Neural progenitor cell (in vitro differentiated cells): ENCODE measurements at regions not wholly inside any gene's neighbourhood (a gene's known extent, or its start where the extent isn't known, plus 50 kb on each side); places are given as distances from the start of the nearest gene placed in this dataset.

ENCODE experiments used
- DNase-seq: peaks from one replicate; pipeline ENCODE4 v3.0.0-alpha.2; 2016; ENCODE audit warnings: low spot score
- H2AFZ ChIP-seq: fragments of 200-600 bp; sonication (generic); replicated peaks from 2 replicates; pipeline ENCODE4 v1.6.1; 2016; ENCODE audit warnings: antibody characterized with exemption
- H3F3A ChIP-seq: fragments of 200-600 bp; sonication (generic); 2 replicates; pipeline ENCODE4 v1.6.1; 2016; ENCODE audit warnings: antibody characterized with exemption, low read depth
- H3K27ac ChIP-seq: fragments of 200-600 bp; sonication (generic); 2 replicates; pipeline ENCODE4 v1.5.1; 2016; ENCODE audit warnings: mild to moderate bottlenecking
- H3K27me3 ChIP-seq: fragments of 200-600 bp; sonication (generic); 2 replicates; pipeline ENCODE4 v1.6.1; 2016; ENCODE audit warnings: mild to moderate bottlenecking, moderate library complexity
- H3K36me3 ChIP-seq: fragments of 200-600 bp; sonication (generic); 2 replicates; pipeline ENCODE4 v1.5.1; 2016
- H3K4me1 ChIP-seq: fragments of 200-600 bp; sonication (generic); 2 replicates; pipeline ENCODE4 v1.6.1; 2016; ENCODE audit warnings: mixed run types
- H3K4me2 ChIP-seq: fragments of 200-600 bp; sonication (generic); 2 replicates; pipeline ENCODE4 v1.6.1; 2016
- H3K4me3 ChIP-seq: fragments of 200-600 bp; sonication (generic); 2 replicates; pipeline ENCODE4 v1.5.1; 2016
- H3K79me2 ChIP-seq: fragments of 200-600 bp; sonication (generic); 2 replicates; pipeline ENCODE4 v1.6.1; 2016; ENCODE audit warnings: low read depth
- H3K9ac ChIP-seq: fragments of 200-600 bp; sonication (generic); 2 replicates; pipeline ENCODE4 v1.6.1; 2016
- H3K9me3 ChIP-seq: fragments of 200-600 bp; sonication (generic); 2 replicates; pipeline ENCODE4 v1.5.1; 2016; ENCODE audit warnings: low read depth
- H4K20me1 ChIP-seq: fragments of 200-600 bp; sonication (generic); 2 replicates; pipeline ENCODE4 v1.6.1; 2016; ENCODE audit warnings: low read depth
- H3K27ac Mint-ChIP-seq: 3 replicates; pipeline ENCODE4 v1.8.0; 2021; ENCODE audit warnings: mixed read lengths
- H3K27me3 Mint-ChIP-seq: 2 replicates; pipeline ENCODE4 v1.8.0; 2022; ENCODE audit warnings: low read depth, mild to moderate bottlenecking, inconsistent platforms, moderate library complexity, mixed read lengths; ENCODE audit not compliant: insufficient read depth
- H3K36me3 Mint-ChIP-seq: 3 replicates; pipeline ENCODE4 v1.8.0; 2021; ENCODE audit warnings: mixed read lengths
- H3K4me1 Mint-ChIP-seq: 3 replicates; pipeline ENCODE4 v1.8.0; 2021; ENCODE audit warnings: mixed read lengths
- H3K4me3 Mint-ChIP-seq: 3 replicates; pipeline ENCODE4 v1.8.0; 2021; ENCODE audit warnings: mild to moderate bottlenecking, moderate library complexity, mixed read lengths
- H3K9me3 Mint-ChIP-seq: 3 replicates; pipeline ENCODE4 v1.8.0; 2020; ENCODE audit warnings: mixed read lengths
- CTCF ChIP-seq: fragments of 200-600 bp; sonication (generic); IDR thresholded peaks from 2 replicates; pipeline ENCODE4 v1.5.1; 2017; ENCODE audit warnings: antibody characterized with exemption, mild to moderate bottlenecking
- EZH2 ChIP-seq: fragments of 200-600 bp; sonication (generic); IDR thresholded peaks from 2 replicates; pipeline ENCODE4 v1.6.1; 2017; ENCODE audit warnings: antibody characterized with exemption, mild to moderate bottlenecking, moderate library complexity
- EZH2phosphoT487 ChIP-seq: fragments of 200-600 bp; sonication (generic); IDR thresholded peaks from 2 replicates; pipeline ENCODE4 v1.6.1; 2017; ENCODE audit warnings: antibody characterized with exemption

GRCh38 chr3:109596991-109597390, 259.6 kb upstream of the DPPA4 start:
- H3K27ac Mint-ChIP-seq = no peak overlapping the region
- no peak for DNase-seq
- no peaks in the 10 kb centered on the region for H4K20me1 ChIP-seq

GRCh38 chr3:109597444-109597843, 260.1 kb upstream of the DPPA4 start:
- Histone ChIP-seq H3K27ac (no peak overlapping the region), H3K4me1 (no peaks in the 10 kb centered on the region), H3K36me3 (no peaks in the 10 kb centered on the region), H2AFZ (no peak overlapping the region), H3K9ac (no peak overlapping the region), H3F3A (no peaks in the 10 kb centered on the region), H3K4me2 (no peak overlapping the region), H3K79me2 (no peaks in the 10 kb centered on the region), H4K20me1 (no peaks in the 10 kb centered on the region), H3K27me3 (no peaks in the 10 kb centered on the region), H3K9me3 (no peaks in the 10 kb centered on the region), H3K4me3 (no peak overlapping the region)
- H3K27me3 Mint-ChIP-seq = no peaks in the 10 kb centered on the region
- H3K9me3 Mint-ChIP-seq = peaks cover 5% of the 10 kb centered on the region
- DNase-seq = no peak
- no peaks in the 10 kb centered on the region for H3K36me3 Mint-ChIP-seq
- no peak overlapping the region for H3K4me3 Mint-ChIP-seq
- TF ChIP-seq CTCF (no peak), EZH2phosphoT487 (no peak), EZH2 (no peak)
- H3K27ac Mint-ChIP-seq = no peak overlapping the region
- no peaks in the 10 kb centered on the region for H3K4me1 Mint-ChIP-seq

More at GRCh38 chr3:109596991-109597390, 259.6 kb upstream of the DPPA4 start:
- Mint-ChIP-seq H3K9me3 (peaks cover 5% of the 10 kb centered on the region), H3K4me1 (no peaks in the 10 kb centered on the region), H3K4me3 (no peak overlapping the region), H3K36me3 (no peaks in the 10 kb centered on the region), H3K27me3 (no peaks in the 10 kb centered on the region)
- Histone ChIP-seq H3K4me3 (no peak overlapping the region), H3F3A (no peaks in the 10 kb centered on the region), H3K36me3 (no peaks in the 10 kb centered on the region), H3K79me2 (no peaks in the 10 kb centered on the region), H3K4me1 (no peaks in the 10 kb centered on the region), H3K9ac (no peak overlapping the region), H3K27me3 (no peaks in the 10 kb centered on the region), H3K9me3 (no peaks in the 10 kb centered on the region), H3K4me2 (no peak overlapping the region), H2AFZ (no peak overlapping the region), H3K27ac (no peak overlapping the region)
- TF ChIP-seq EZH2 = no peak
- no peak for TF ChIP-seq EZH2phosphoT487
- TF ChIP-seq CTCF = no peak

DNA sequence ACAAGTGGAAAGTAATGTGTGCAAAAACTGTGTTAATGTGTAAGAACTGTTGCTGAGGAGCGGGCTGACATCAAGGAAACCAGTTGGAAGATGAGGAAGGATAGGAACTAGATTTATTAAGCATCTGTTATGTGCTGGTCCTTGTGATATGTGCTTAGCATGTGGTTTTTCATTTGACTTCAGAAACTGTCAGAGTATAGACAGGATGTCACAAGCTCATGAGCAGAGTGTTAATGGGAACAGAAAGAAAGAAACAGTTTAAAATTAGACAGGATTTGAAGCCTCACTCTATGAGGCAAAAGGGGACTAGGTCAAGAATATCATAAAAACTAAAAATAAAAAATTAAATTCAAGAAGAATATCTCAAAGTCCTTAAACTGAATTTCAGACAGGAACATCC, 270.6 kb upstream of the DPPA4 start:
- no peak overlapping the region for H3K27ac ChIP-seq
- no peaks in the 10 kb centered on the region for H3K9me3 ChIP-seq
- H3K27me3 ChIP-seq = no peaks in the 10 kb centered on the region
- Mint-ChIP-seq H3K36me3 (no peaks in the 10 kb centered on the region), H3K9me3 (no peaks in the 10 kb centered on the region), H3K4me3 (no peak overlapping the region), H3K27ac (no peak overlapping the region), H3K27me3 (no peaks in the 10 kb centered on the region), H3K4me1 (no peaks in the 10 kb centered on the region)
- no peaks in the 10 kb centered on the region for H3K79me2 ChIP-seq
- no peak overlapping the region for H2AFZ ChIP-seq
- no peak overlapping the region for H3K4me2 ChIP-seq
- no peaks in the 10 kb centered on the region for H4K20me1 ChIP-seq
- H3K9ac ChIP-seq = no peak overlapping the region
- TF ChIP-seq EZH2phosphoT487 (no peak), CTCF (no peak), EZH2 (no peak)
- H3K36me3 ChIP-seq = no peaks in the 10 kb centered on the region
- H3K4me3 ChIP-seq = no peak overlapping the region
- no peaks in the 10 kb centered on the region for H3K4me1 ChIP-seq
- no peaks in the 10 kb centered on the region for H3F3A ChIP-seq
- no peak for DNase-seq
